ENCODE measurements at regions not wholly inside any gene's neighbourhood (a gene's known extent, or its start where the extent isn't known, plus 50 kb on each side); places are given as distances from the start of the nearest gene placed in this dataset.

- no peak for TF ChIP-seq CTCF (conservative IDR thresholded peaks at IDR 0.05)
- no peak for TF ChIP-seq ZFX (IDR thresholded peaks at IDR 0.05)
Measured at GRCh38 chr7:155154586-155154985, 84.5 kb downstream of the HTR5A start.
